Type B pancreatic cell (in vitro differentiated cells): ENCODE measurements at regions not wholly inside any gene's neighbourhood (a gene's known extent, or its start where the extent isn't known, plus 50 kb on each side); places are given as distances from the start of the nearest gene placed in this dataset.

Source experiments
- DNase-seq: peaks from one replicate; pipeline ENCODE4 v3.0.0; 2021; ENCODE audit warnings: mixed read lengths; ENCODE audit not compliant: unreplicated experiment; ENCODE audit errors: extremely low spot score
- H3K27ac Mint-ChIP-seq: 2 replicates; pipeline ENCODE4 v1.8.0; 2021; ENCODE audit warnings: mild to moderate bottlenecking, mixed read lengths
- H3K27me3 Mint-ChIP-seq: 2 replicates; pipeline ENCODE4 v1.8.0; 2021; ENCODE audit warnings: mixed read lengths
- H3K36me3 Mint-ChIP-seq: 2 replicates; pipeline ENCODE4 v1.8.0; 2021; ENCODE audit warnings: mixed read lengths
- H3K4me1 Mint-ChIP-seq: one replicate; pipeline ENCODE4 v1.8.0; 2021; ENCODE audit warnings: mixed read lengths; ENCODE audit not compliant: unreplicated experiment
- H3K4me3 Mint-ChIP-seq: 2 replicates; pipeline ENCODE4 v1.8.0; 2021; ENCODE audit warnings: mild to moderate bottlenecking, mixed read lengths
- H3K9me3 Mint-ChIP-seq: 2 replicates; pipeline ENCODE4 v1.8.0; 2021; ENCODE audit warnings: mixed read lengths
- CTCF ChIP-seq: fragments of 200-600 bp; sonication (generic); conservative IDR thresholded peaks from 2 replicates; pipeline ENCODE4 v1.5.0; 2021; ENCODE audit warnings: antibody characterized with exemption, mild to moderate bottlenecking

GRCh38 chr21:40901691-40902090, 54.7 kb upstream of the DSCAM start:
- peak; percentile 27 for DNase-seq
- no peaks in the 10 kb centered on the region for H3K36me3 Mint-ChIP-seq
- peaks cover 7% of the 10 kb centered on the region for H3K27me3 Mint-ChIP-seq
- peaks cover 4% of the 10 kb centered on the region for H3K9me3 Mint-ChIP-seq
- no peak for TF ChIP-seq CTCF
- no peak overlapping the region for H3K27ac Mint-ChIP-seq
- H3K4me3 Mint-ChIP-seq, result no peak overlapping the region
- no peaks in the 10 kb centered on the region for H3K4me1 Mint-ChIP-seq

- H3K9me3 Mint-ChIP-seq, result no peaks in the 10 kb centered on the region
- H3K4me3 Mint-ChIP-seq, result no peak overlapping the region
- no peak for TF ChIP-seq CTCF
- no peaks in the 10 kb centered on the region for H3K4me1 Mint-ChIP-seq
- H3K27ac Mint-ChIP-seq, result no peak overlapping the region
- H3K36me3 Mint-ChIP-seq, result no peaks in the 10 kb centered on the region
- peak; percentile 24 for DNase-seq
- H3K27me3 Mint-ChIP-seq, result peaks cover 7% of the 10 kb centered on the region
Observed at GRCh38 chr21:40902299-40902698, 55.3 kb upstream of the DSCAM start.

- Mint-ChIP-seq H3K4me3 (no peak overlapping the region), H3K4me1 (no peaks in the 10 kb centered on the region), H3K36me3 (no peaks in the 10 kb centered on the region), H3K27me3 (peaks cover 7% of the 10 kb centered on the region), H3K27ac (no peak overlapping the region), H3K9me3 (no peaks in the 10 kb centered on the region)
- no peak for TF ChIP-seq CTCF
- peak; percentile 10 for DNase-seq
Observed at GRCh38 chr21:40902993-40903392, 56.0 kb upstream of the DSCAM start.

- H3K27me3 Mint-ChIP-seq, result peaks cover 7% of the 10 kb centered on the region
- H3K4me1 Mint-ChIP-seq, result no peaks in the 10 kb centered on the region
- H3K9me3 Mint-ChIP-seq, result no peaks in the 10 kb centered on the region
- H3K4me3 Mint-ChIP-seq, result no peak overlapping the region
- no peak for TF ChIP-seq CTCF
- DNase-seq, result peak; percentile 7
- no peak overlapping the region for H3K27ac Mint-ChIP-seq
- H3K36me3 Mint-ChIP-seq, result no peaks in the 10 kb centered on the region
Observed at GRCh38 chr21:40905251-40905650, 58.3 kb upstream of the DSCAM start.

GRCh38 chr21:40912375-40912774, 65.4 kb upstream of the DSCAM start:
- no peak for TF ChIP-seq CTCF
- H3K4me3 Mint-ChIP-seq, result no peak overlapping the region
- peaks cover 4% of the 10 kb centered on the region for H3K27me3 Mint-ChIP-seq
- H3K9me3 Mint-ChIP-seq, result peaks cover 6% of the 10 kb centered on the region
- no peak overlapping the region for H3K27ac Mint-ChIP-seq
- H3K36me3 Mint-ChIP-seq, result no peaks in the 10 kb centered on the region
- no peaks in the 10 kb centered on the region for H3K4me1 Mint-ChIP-seq
- no peak for DNase-seq

GRCh38 chr21:40915114-40915513, 68.2 kb upstream of the DSCAM start:
- TF ChIP-seq CTCF, result no peak
- Mint-ChIP-seq H3K36me3 (no peaks in the 10 kb centered on the region), H3K4me1 (no peaks in the 10 kb centered on the region), H3K9me3 (peaks cover 6% of the 10 kb centered on the region), H3K27ac (no peak overlapping the region), H3K4me3 (no peak overlapping the region), H3K27me3 (peaks cover 4% of the 10 kb centered on the region)
- no peak for DNase-seq
